ENCODE measurements at regions not wholly inside any gene's neighbourhood (a gene's known extent, or its start where the extent isn't known, plus 50 kb on each side); places are given as distances from the start of the nearest gene placed in this dataset.

- intact Hi-C loops (cut with micrococcal nuclease) (no loop called here), dilution Hi-C loops (cut with MboI; ENCODE audit: extremely low pct_ligation_motif_present, low sequenced_read_pairs) (no loop called here)
- H3K9me3 ChIP-seq (replicated peaks; ENCODE audit: control insufficient read depth, insufficient read depth, low read length) = no peaks in the 10 kb centered on the region
- no peaks in the 10 kb centered on the region for H3K79me2 ChIP-seq (ENCODE audit: control insufficient read depth, insufficient read depth, low read length)
- no peak overlapping the region for H3K9ac ChIP-seq (replicated peaks; ENCODE audit: extremely low read depth, insufficient read depth, low read length)
- no peak overlapping the region for H3K4me3 ChIP-seq (replicated peaks in 1 of 3; ENCODE audit: insufficient read depth in 1 of 3, low read depth in 1 of 3, low read length in 3 of 3)
- no peak overlapping the region for H3K4me2 ChIP-seq (ENCODE audit: insufficient read depth, low read length)
- H3K27ac ChIP-seq (ENCODE audit: insufficient read depth, low read depth, low read length) = no peak overlapping the region
- no peaks in the 10 kb centered on the region for H4K20me1 ChIP-seq (replicated peaks; ENCODE audit: control insufficient read depth, extremely low read depth, insufficient read depth, low read length)
- POLR2A ChIA-PET = interaction anchor here (0.6 kb wide), 1 partner anchor 164 kb away, joined by 4 read pairs; no protein-coding TSS in a partner anchor
- peaks cover 8 to 24% of the 10 kb centered on the region in 2 experiments for H3K27me3 ChIP-seq (ENCODE audit: control insufficient read depth in 2 of 2, insufficient read depth in 2 of 2, low read length in 2 of 2)
- H3K9me1 ChIP-seq (replicated peaks; ENCODE audit: control insufficient read depth, extremely low read depth, insufficient read depth, low read length) = no peaks in the 10 kb centered on the region
- no peak overlapping the region for H2AFZ ChIP-seq (ENCODE audit: low read depth, low read length)
- DNase-seq (ENCODE audit: low read depth, low spot score) = no peak
- H3K4me1 ChIP-seq (ENCODE audit: control insufficient read depth, extremely low read depth, insufficient read depth, low read length) = peaks cover 3% of the 10 kb centered on the region
- TF ChIP-seq POLR2A (IDR thresholded peaks at IDR 0.05; ENCODE audit: low read depth, low read length) = no peak
- no peak for TF ChIP-seq CTCF (IDR thresholded peaks at IDR 0.05; ENCODE audit: extremely low read depth in 1 of 2, insufficient read depth in 1 of 2, low read depth in 1 of 2, low read length in 2 of 2)
- no peak for TF ChIP-seq FOS (IDR thresholded peaks at IDR 0.05; ENCODE audit: borderline replicate concordance, insufficient read depth, low read length)
- TF ChIP-seq MYC (IDR thresholded peaks at IDR 0.05; ENCODE audit: low read depth, low read length) = no peak
- TF ChIP-seq GATA2 (IDR thresholded peaks at IDR 0.05; ENCODE audit: insufficient read depth, insufficient read length, low read depth, low read length) = no peak
- no peak for TF ChIP-seq JUN (IDR thresholded peaks at IDR 0.05; ENCODE audit: borderline replicate concordance, insufficient read depth, insufficient read length, low read depth)
- no peak for TF ChIP-seq POLR2AphosphoS5 (IDR thresholded peaks at IDR 0.05; ENCODE audit: insufficient read depth, low read depth, low read length)
- no peak for TF ChIP-seq EZH2 (IDR thresholded peaks at IDR 0.05; ENCODE audit: borderline replicate concordance, low read depth, low read length, severe bottlenecking)
- TF ChIP-seq MAX (IDR thresholded peaks at IDR 0.05; ENCODE audit: insufficient read depth, insufficient read length) = no peak
- BruUV-seq (replicated peaks) = no TSS peak
- CTCF ChIA-PET = interaction anchor here (0.9 to 1.6 kb wide), 3 partner anchors 8 to 389 kb away, joined by 3 to 4 read pairs (median 4); no protein-coding TSS in a partner anchor
- no peak for FAIRE-seq
- H3K36me3 ChIP-seq (ENCODE audit: control insufficient read depth in 2 of 2, extremely low read depth in 1 of 2, insufficient read depth in 2 of 2, low read length in 2 of 2) = no peaks in the 10 kb centered on the region
These were observed 56.2 kb upstream of the BMP6 start for GRCh38 chr6:7669742-7670141.

Data from endothelial cell of umbilical vein (primary cell).